IMR-90 (cell line): ENCODE measurements at regions not wholly inside any gene's neighbourhood (a gene's known extent, or its start where the extent isn't known, plus 50 kb on each side); places are given as distances from the start of the nearest gene placed in this dataset.

Source experiments
- ATAC-seq: fragments of 200-7000 bp; cut with Tn5 transposase; 2 replicates; pipeline ENCODE4 v1.9.1; 2020; ENCODE audit warnings: low read depth, mild to moderate bottlenecking, moderate library complexity
- BruUV-seq: library from RNA; stranded (reverse); fragments of 400-500 nt; replicated peaks from 2 replicates; lab custom pipeline; 2021; lab: Mats Ljungman, UMichigan
- CTCF ChIA-PET: fragments of 300-600 bp; formaldehyde crosslinking; extraction: SDS; loops from one replicate; lab custom pipeline; 2021; ENCODE audit warnings: antibody characterized with exemption; lab: Yijun Ruan, JAX
- POLR2A ChIA-PET: fragments of 300-600 bp; sonication (Branson Sonifier 250); formaldehyde crosslinking; loops from one replicate; lab custom pipeline; 2022; ENCODE audit warnings: antibody characterized with exemption; ENCODE audit not compliant: unreplicated experiment; lab: Charles Lee
- DNase-seq: peaks from one replicate; pipeline ENCODE4 v3.0.0; 2013
- H2AFZ ChIP-seq: replicated peaks from 2 replicates; pipeline ENCODE3; 2013; ENCODE audit warnings: low read length, mild to moderate bottlenecking; ENCODE audit not compliant: poor library complexity
- H2AK5ac ChIP-seq: 2 replicates; pipeline ENCODE4 v1.6.1; 2013; ENCODE audit warnings: low read depth, low read length, inconsistent platforms
- H2AK9ac ChIP-seq: replicated peaks from 2 replicates; pipeline ENCODE3; 2013; ENCODE audit warnings: mild to moderate bottlenecking, low read depth, low read length, moderate library complexity; ENCODE audit not compliant: poor library complexity
- H2BK120ac ChIP-seq: 2 replicates; pipeline ENCODE4 v1.6.1; 2013; ENCODE audit warnings: low read depth, low read length, inconsistent platforms
- H2BK15ac ChIP-seq: 3 replicates; pipeline ENCODE4 v1.6.1; 2013; ENCODE audit warnings: low read depth, low read length, inconsistent platforms
- H2BK20ac ChIP-seq: 2 replicates; pipeline ENCODE4 v1.6.1; 2013; ENCODE audit warnings: low read depth, mild to moderate bottlenecking, inconsistent platforms, low read length, moderate library complexity
- H2BK5ac ChIP-seq: 2 replicates; pipeline ENCODE4 v1.6.1; 2013; ENCODE audit warnings: mild to moderate bottlenecking, low read depth, low read length, inconsistent platforms; ENCODE audit not compliant: poor library complexity, severe bottlenecking
- H3K14ac ChIP-seq: replicated peaks from 2 replicates; pipeline ENCODE4 v1.6.1; 2013; ENCODE audit warnings: low read depth, low read length, inconsistent platforms
- H3K18ac ChIP-seq: 2 replicates; pipeline ENCODE4 v1.6.1; 2013; ENCODE audit warnings: low read depth, low read length, control low read depth
- H3K23ac ChIP-seq: 2 replicates; pipeline ENCODE4 v1.6.1; 2013; ENCODE audit warnings: low read depth, low read length, inconsistent platforms
- H3K27ac ChIP-seq: 2 replicates; pipeline ENCODE4 v1.5.1; 2013; ENCODE audit warnings: mild to moderate bottlenecking, control low read depth, low read length; ENCODE audit not compliant: insufficient read depth
- H3K27me3 ChIP-seq: 2 replicates; pipeline ENCODE4 v1.6.1; 2013; ENCODE audit warnings: low read length; ENCODE audit not compliant: control insufficient read depth, insufficient read depth
- H3K36me3 ChIP-seq: 2 replicates; pipeline ENCODE4 v1.6.1; 2013; ENCODE audit warnings: low read length, mixed read lengths; ENCODE audit not compliant: control insufficient read depth, insufficient read depth
- H3K4ac ChIP-seq: 2 replicates; pipeline ENCODE4 v1.6.1; 2013; ENCODE audit warnings: low read depth, low read length, inconsistent platforms
- H3K4me1 ChIP-seq: 2 replicates; pipeline ENCODE4 v1.6.1; 2013; ENCODE audit warnings: low read length, mixed read lengths; ENCODE audit not compliant: control insufficient read depth, insufficient read depth
- H3K4me2 ChIP-seq: 2 replicates; pipeline ENCODE4 v1.6.1; 2013; ENCODE audit warnings: low read depth, mild to moderate bottlenecking, control low read depth, low read length, moderate library complexity
- H3K4me3 ChIP-seq: 2 replicates; pipeline ENCODE4 v1.5.1; 2013; ENCODE audit warnings: low read depth, mild to moderate bottlenecking, control low read depth, low read length, moderate library complexity; ENCODE audit not compliant: insufficient read depth
- H3K56ac ChIP-seq: 2 replicates; pipeline ENCODE4 v1.6.1; 2013; ENCODE audit warnings: low read length, inconsistent platforms; ENCODE audit not compliant: insufficient read depth; ENCODE audit errors: extremely low read depth
- H3K79me1 ChIP-seq, 2 experiments: 2 replicates each; pipeline ENCODE4 v1.6.1; 2013; ENCODE audit warnings: low read length in 2 of 2, inconsistent platforms in 1 of 2, low read depth in 1 of 2
- H3K9ac ChIP-seq: 2 replicates; pipeline ENCODE4 v1.6.1; 2013; ENCODE audit warnings: low read depth, low read length, control low read depth
- H3K9me1 ChIP-seq: 2 replicates; pipeline ENCODE4 v1.6.1; 2013; ENCODE audit warnings: low read length, inconsistent platforms; ENCODE audit not compliant: insufficient read depth
- H3K9me3 ChIP-seq: 2 replicates; pipeline ENCODE4 v1.6.1; 2013; ENCODE audit warnings: low read length; ENCODE audit not compliant: control insufficient read depth, insufficient read depth
- H4K20me1 ChIP-seq: 2 replicates; pipeline ENCODE4 v1.6.1; 2013; ENCODE audit warnings: low read length, inconsistent platforms; ENCODE audit not compliant: insufficient read depth
- H4K5ac ChIP-seq: 2 replicates; pipeline ENCODE4 v1.6.1; 2013; ENCODE audit warnings: mild to moderate bottlenecking, low read depth, low read length, control low read depth
- H4K8ac ChIP-seq, 2 experiments: 2 replicates each; pipeline ENCODE4 v1.6.1; 2013; ENCODE audit warnings: low read depth in 2 of 2, low read length in 2 of 2, control low read depth in 1 of 2, inconsistent platforms in 1 of 2
- H4K91ac ChIP-seq: 2 replicates; pipeline ENCODE4 v1.6.1; 2013; ENCODE audit warnings: low read depth, low read length, inconsistent platforms; ENCODE audit not compliant: insufficient read depth
- BHLHE40 ChIP-seq: fragments of 150-350 bp; IDR thresholded peaks from 2 replicates; pipeline ENCODE4 v1.6.1; 2016; ENCODE audit warnings: mild to moderate bottlenecking, low read depth, low read length
- CEBPB ChIP-seq: IDR thresholded peaks from 2 replicates; pipeline ENCODE4 v1.6.1; 2012; ENCODE audit warnings: low read depth, low read length, improper control_type of control experiment
- CHD1 ChIP-seq: IDR thresholded peaks from 2 replicates; pipeline ENCODE4 v1.6.1; 2012; ENCODE audit warnings: low read depth, low read length, improper control_type of control experiment
- CTCF ChIP-seq: conservative IDR thresholded peaks from 2 replicates; pipeline ENCODE4 v1.5.1; 2012; ENCODE audit warnings: mild to moderate bottlenecking, low read depth, low read length, improper control_type of control experiment
- ELK1 ChIP-seq: fragments of 150-350 bp; IDR thresholded peaks from 2 replicates; pipeline ENCODE4 v1.6.1; 2016; ENCODE audit warnings: low read depth, mild to moderate bottlenecking, low read length, moderate library complexity, borderline replicate concordance
- FOS ChIP-seq: fragments of 150-350 bp; IDR thresholded peaks from 2 replicates; pipeline ENCODE4 v1.6.1; 2016; ENCODE audit warnings: low read depth, low read length
- MAFK ChIP-seq: IDR thresholded peaks from 2 replicates; pipeline ENCODE4 v1.6.1; 2012; ENCODE audit warnings: low read depth, low read length, improper control_type of control experiment
- MAZ ChIP-seq: IDR thresholded peaks from 2 replicates; pipeline ENCODE4 v1.6.1; 2012; ENCODE audit warnings: low read depth, mild to moderate bottlenecking, low read length, improper control_type of control experiment, moderate library complexity, borderline replicate concordance
- MXI1 ChIP-seq: IDR thresholded peaks from 2 replicates; pipeline ENCODE4 v1.6.1; 2012; ENCODE audit warnings: low read depth, mild to moderate bottlenecking, low read length, moderate library complexity, borderline replicate concordance
- NFE2L2 ChIP-seq: fragments of 150-350 bp; IDR thresholded peaks from 2 replicates; pipeline ENCODE4 v1.6.1; 2016; ENCODE audit warnings: low read depth, mild to moderate bottlenecking, low read length
- POLR2A ChIP-seq: IDR thresholded peaks from 2 replicates; pipeline ENCODE4 v1.6.1; 2012; ENCODE audit warnings: mild to moderate bottlenecking, low read depth, low read length
- RAD21 ChIP-seq: IDR thresholded peaks from 2 replicates; pipeline ENCODE4 v1.6.1; 2012; ENCODE audit warnings: low read length, improper control_type of control experiment
- RCOR1 ChIP-seq: IDR thresholded peaks from 2 replicates; pipeline ENCODE4 v1.6.1; 2012; ENCODE audit warnings: mild to moderate bottlenecking, low read length, improper control_type of control experiment; ENCODE audit not compliant: insufficient replicate concordance
- RFX5 ChIP-seq: IDR thresholded peaks from 2 replicates; pipeline ENCODE4 v1.8.0; 2012; ENCODE audit warnings: low read depth, mild to moderate bottlenecking, low read length, moderate library complexity
- SMC3 ChIP-seq: fragments of 150-350 bp; IDR thresholded peaks from 2 replicates; pipeline ENCODE4 v1.6.1; 2016; ENCODE audit warnings: low read depth, mild to moderate bottlenecking, antibody characterized with exemption, low read length, moderate library complexity
- USF2 ChIP-seq: fragments of 150-350 bp; IDR thresholded peaks from 2 replicates; pipeline ENCODE4 v1.6.1; 2017; ENCODE audit warnings: mild to moderate bottlenecking, antibody characterized with exemption, low read length, low read depth
- WGBS, 2 experiments: methylation state at CpG; one replicate each; pipeline versions ENCODE4 v1.1.5 to v1.1.7; 2013; ENCODE audit warnings: missing lambda C conversion rate in 2 of 2; ENCODE audit not compliant: insufficient read length in 1 of 2; ENCODE audit errors: extremely low coverage in 2 of 2; 5-methylcytosine and 5-hydroxymethylcytosine counted together
- dilution Hi-C: fragments of 300-500 bp; cut with HindIII; formaldehyde crosslinking; loops from one replicate; pipeline ENCODE4 v1.14.3; 2018; ENCODE audit warnings: low sequenced_read_pairs; ENCODE audit not compliant: unreplicated experiment
- in situ Hi-C: fragments of 300-500 bp; cut with MboI; formaldehyde crosslinking; loops from 3 replicates; pipeline ENCODE4 v1.14.3; 2019; ENCODE audit warnings: low sequenced_read_pairs, inconsistent platforms, mixed read lengths
- intact Hi-C: fragments of 100-400 bp; cut with micrococcal nuclease; formaldehyde crosslinking; loops from 2 replicates; pipeline ENCODE4 v1.10.0; 2022

- ChIA-PET CTCF (no interaction called here), POLR2A (no interaction called here)
- no peak overlapping the region for H2AK5ac ChIP-seq
- H3K4ac ChIP-seq = no peak overlapping the region
- H3K79me1 ChIP-seq = no peaks in the 10 kb centered on the region
- H3K4me2 ChIP-seq = no peak overlapping the region
- H2BK120ac ChIP-seq = no peak overlapping the region
- 100% methylated on average over 1 of the region's 1 CpG; no CpG with 5 or more reads in 1 of the 2 experiments for WGBS, 2 experiments
- no peaks in the 10 kb centered on the region for H3K4me1 ChIP-seq
- no peak overlapping the region for H3K14ac ChIP-seq
- H3K9ac ChIP-seq = no peak overlapping the region
- in situ Hi-C loops = no loop called here
- no peak overlapping the region for H2BK20ac ChIP-seq
- dilution Hi-C loops = no loop called here
- H3K9me1 ChIP-seq = no peaks in the 10 kb centered on the region
- BruUV-seq = no TSS peak
- no peak overlapping the region for H4K8ac ChIP-seq
- no peaks in the 10 kb centered on the region for H3K36me3 ChIP-seq
- ATAC-seq (no peak), DNase-seq (no peak)
- no peak overlapping the region for H2AFZ ChIP-seq
- H4K20me1 ChIP-seq = no peaks in the 10 kb centered on the region
- no peak overlapping the region for H3K4me3 ChIP-seq
- H2AK9ac ChIP-seq = no peak overlapping the region
- no peak overlapping the region for H3K23ac ChIP-seq
- H2BK5ac ChIP-seq = no peak overlapping the region
- H4K5ac ChIP-seq = no peak overlapping the region
- H3K9me3 ChIP-seq = no peaks in the 10 kb centered on the region; the same call in 1 of the 2 replicates
- no peaks in the 10 kb centered on the region for H3K27me3 ChIP-seq
- no peak overlapping the region for H3K27ac ChIP-seq
- TF ChIP-seq POLR2A (no peak), ELK1 (no peak), MAFK (no peak), MAZ (no peak), RAD21 (no peak), CHD1 (no peak), NFE2L2 (no peak), SMC3 (no peak), USF2 (no peak), CTCF (no peak), RCOR1 (no peak), RFX5 (no peak), FOS (no peak), MXI1 (no peak), BHLHE40 (no peak), CEBPB (no peak)
- H3K18ac ChIP-seq = no peak overlapping the region
- no peak overlapping the region for H2BK15ac ChIP-seq
- H4K91ac ChIP-seq = no peak overlapping the region
- H3K56ac ChIP-seq = no peak overlapping the region
- intact Hi-C loops = no loop called here
These were observed 200.6 kb downstream of the EDEM1 start for GRCh38 chr3:5388091-5388490.
